H9 (cell line): ENCODE measurements at regions not wholly inside any gene's neighbourhood (a gene's known extent, or its start where the extent isn't known, plus 50 kb on each side); places are given as distances from the start of the nearest gene placed in this dataset.

Source experiments
- DNase-seq: peaks from one replicate; pipeline ENCODE4 v3.0.0-alpha.2; 2017
- H2AFZ ChIP-seq: one replicate; pipeline ENCODE4 v1.6.1; 2013; ENCODE audit warnings: mild to moderate bottlenecking, low read length, control low read depth, moderate library complexity
- H2AK5ac ChIP-seq: 2 replicates; pipeline ENCODE4 v1.6.1; 2013; ENCODE audit warnings: low read length, control low read depth, mixed read lengths; ENCODE audit not compliant: insufficient read length
- H2BK120ac ChIP-seq: one replicate; pipeline ENCODE4 v1.6.1; 2013; ENCODE audit warnings: low read depth, mild to moderate bottlenecking, low read length, control low read depth, inconsistent platforms; ENCODE audit not compliant: poor library complexity, severe bottlenecking
- H2BK12ac ChIP-seq: 2 replicates; pipeline ENCODE4 v1.6.1; 2013; ENCODE audit warnings: low read length, control low read depth, mixed read lengths, low read depth; ENCODE audit not compliant: insufficient read length
- H2BK15ac ChIP-seq: 2 replicates; pipeline ENCODE4 v1.6.1; 2013; ENCODE audit warnings: low read depth, low read length, control low read depth
- H2BK20ac ChIP-seq: one replicate; pipeline ENCODE4 v1.6.1; 2013; ENCODE audit warnings: low read depth, mild to moderate bottlenecking, low read length, control low read depth, inconsistent platforms; ENCODE audit not compliant: poor library complexity, severe bottlenecking
- H2BK5ac ChIP-seq: 2 replicates; pipeline ENCODE4 v1.6.1; 2013; ENCODE audit warnings: low read length, control low read depth, mixed read lengths; ENCODE audit not compliant: insufficient read length
- H3K14ac ChIP-seq: 2 replicates; pipeline ENCODE4 v1.6.1; 2013; ENCODE audit warnings: low read length, control low read depth; ENCODE audit not compliant: insufficient read depth
- H3K18ac ChIP-seq: 2 replicates; pipeline ENCODE4 v1.6.1; 2013; ENCODE audit warnings: low read depth, mild to moderate bottlenecking, mixed read lengths, low read length, control low read depth; ENCODE audit not compliant: insufficient read length
- H3K23ac ChIP-seq: 2 replicates; pipeline ENCODE4 v1.6.1; 2013; ENCODE audit warnings: low read length, control low read depth, mixed read lengths, low read depth; ENCODE audit not compliant: insufficient read length
- H3K23me2 ChIP-seq: 2 replicates; pipeline ENCODE4 v1.6.1; 2013; ENCODE audit warnings: low read depth, mild to moderate bottlenecking, mixed read lengths, low read length, control low read depth; ENCODE audit not compliant: insufficient read length, poor library complexity, severe bottlenecking
- H3K27ac ChIP-seq: 2 replicates; pipeline ENCODE4 v1.5.1; 2013; ENCODE audit warnings: low read length, control low read depth, mixed read lengths, low read depth; ENCODE audit not compliant: insufficient read length
- H3K27me3 ChIP-seq: 2 replicates; pipeline ENCODE4 v1.6.1; 2013; ENCODE audit warnings: low read length, control low read depth, inconsistent platforms; ENCODE audit not compliant: insufficient read depth
- H3K4ac ChIP-seq: 2 replicates; pipeline ENCODE4 v1.6.1; 2013; ENCODE audit warnings: low read depth, mild to moderate bottlenecking, control low read depth, inconsistent platforms, low read length, moderate library complexity
- H3K4me1 ChIP-seq: 2 replicates; pipeline ENCODE4 v1.6.1; 2013; ENCODE audit warnings: low read length, control low read depth, inconsistent platforms; ENCODE audit not compliant: insufficient read depth
- H3K4me2 ChIP-seq: 2 replicates; pipeline ENCODE4 v1.6.1; 2013; ENCODE audit warnings: low read length, control low read depth, mixed read lengths; ENCODE audit not compliant: insufficient read length, insufficient read depth
- H3K56ac ChIP-seq: 2 replicates; pipeline ENCODE4 v1.6.1; 2013; ENCODE audit warnings: low read depth, mild to moderate bottlenecking, mixed read lengths, low read length, control low read depth; ENCODE audit not compliant: insufficient read length
- H3K79me1 ChIP-seq: 2 replicates; pipeline ENCODE4 v1.6.1; 2013; ENCODE audit warnings: low read depth, mild to moderate bottlenecking, moderate library complexity, low read length, control low read depth, inconsistent platforms; ENCODE audit not compliant: insufficient read depth, poor library complexity, severe bottlenecking
- H3K79me2 ChIP-seq: 2 replicates; pipeline ENCODE4 v1.6.1; 2013; ENCODE audit warnings: low read length, control low read depth, inconsistent platforms; ENCODE audit not compliant: insufficient read depth
- H3K9ac ChIP-seq: 2 replicates; pipeline ENCODE4 v1.6.1; 2013; ENCODE audit warnings: low read length, control low read depth, mixed read lengths; ENCODE audit not compliant: insufficient read length; ENCODE audit errors: extremely low read depth
- H3K9me3 ChIP-seq: one replicate; pipeline ENCODE4 v1.6.1; 2013; ENCODE audit warnings: low read depth, low read length, inconsistent platforms; ENCODE audit not compliant: control insufficient read depth
- H3T11ph ChIP-seq: one replicate; pipeline ENCODE4 v1.6.1; 2013; ENCODE audit warnings: mild to moderate bottlenecking, low read length, control low read depth, inconsistent platforms
- H4K20me1 ChIP-seq: one replicate; pipeline ENCODE4 v1.6.1; 2013; ENCODE audit not compliant: control insufficient read depth, insufficient read length, insufficient read depth
- H4K5ac ChIP-seq: 2 replicates; pipeline ENCODE4 v1.6.1; 2013; ENCODE audit warnings: low read depth, mild to moderate bottlenecking, mixed read lengths, low read length, control low read depth; ENCODE audit not compliant: insufficient read length
- H4K8ac ChIP-seq: replicated peaks from 2 replicates; pipeline ENCODE4 v1.6.1; 2013; ENCODE audit warnings: low read length, control low read depth, mixed read lengths, low read depth; ENCODE audit not compliant: insufficient read length
- H4K91ac ChIP-seq: 2 replicates; pipeline ENCODE4 v1.6.1; 2013; ENCODE audit warnings: low read depth, mild to moderate bottlenecking, moderate library complexity, mixed read lengths, low read length, control low read depth; ENCODE audit not compliant: insufficient read length
- H3K27ac Mint-ChIP-seq, 3 experiments: 2 replicates in 2 of 3; 3 replicates in 1 of 3; pipeline ENCODE4 v1.8.0; 2020 to 2021; ENCODE audit warnings: mixed read lengths in 3 of 3, mild to moderate bottlenecking in 1 of 3, moderate library complexity in 1 of 3
- H3K27me3 Mint-ChIP-seq: 2 replicates; pipeline ENCODE4 v1.8.0; 2021; ENCODE audit warnings: low read depth, mild to moderate bottlenecking, moderate library complexity, mixed read lengths
- H3K36me3 Mint-ChIP-seq, 3 experiments: 2 replicates in 2 of 3; 3 replicates in 1 of 3; pipeline ENCODE4 v1.8.0; 2020 to 2021; ENCODE audit warnings: low read depth in 3 of 3, mixed read lengths in 3 of 3; ENCODE audit not compliant: insufficient read depth in 1 of 3
- H3K4me1 Mint-ChIP-seq, 2 experiments: 2 replicates each; pipeline ENCODE4 v1.8.0; 2020; ENCODE audit warnings: mixed read lengths in 2 of 2
- H3K4me3 Mint-ChIP-seq, 2 experiments: 2 replicates in 1 of 2; 3 replicates in 1 of 2; pipeline ENCODE4 v1.8.0; 2020 to 2021; ENCODE audit warnings: mild to moderate bottlenecking in 2 of 2, mixed read lengths in 2 of 2, moderate library complexity in 1 of 2
- H3K9me3 Mint-ChIP-seq, 2 experiments: 2 replicates in 1 of 2; 3 replicates in 1 of 2; pipeline ENCODE4 v1.8.0; 2020; ENCODE audit warnings: mild to moderate bottlenecking in 2 of 2, mixed read lengths in 2 of 2, moderate library complexity in 1 of 2
- WGBS: extraction: QIAGEN DNeasy Blood & Tissue Kit; methylation state at CpG from one replicate; pipeline ENCODE4 v1.1.7; 2013; ENCODE audit warnings: missing lambda C conversion rate, low lambda C conversion rate, mixed read lengths; ENCODE audit not compliant: insufficient read length; ENCODE audit errors: extremely low coverage; 5-methylcytosine and 5-hydroxymethylcytosine counted together
- TF ChIP-seq, protein P1 (sequence below): fragments of 200-600 bp; sonication (generic); conservative IDR thresholded peaks from 3 replicates; pipeline ENCODE4 v1.8.0; 2021; ENCODE audit warnings: antibody characterized with exemption, mild to moderate bottlenecking

DNA sequence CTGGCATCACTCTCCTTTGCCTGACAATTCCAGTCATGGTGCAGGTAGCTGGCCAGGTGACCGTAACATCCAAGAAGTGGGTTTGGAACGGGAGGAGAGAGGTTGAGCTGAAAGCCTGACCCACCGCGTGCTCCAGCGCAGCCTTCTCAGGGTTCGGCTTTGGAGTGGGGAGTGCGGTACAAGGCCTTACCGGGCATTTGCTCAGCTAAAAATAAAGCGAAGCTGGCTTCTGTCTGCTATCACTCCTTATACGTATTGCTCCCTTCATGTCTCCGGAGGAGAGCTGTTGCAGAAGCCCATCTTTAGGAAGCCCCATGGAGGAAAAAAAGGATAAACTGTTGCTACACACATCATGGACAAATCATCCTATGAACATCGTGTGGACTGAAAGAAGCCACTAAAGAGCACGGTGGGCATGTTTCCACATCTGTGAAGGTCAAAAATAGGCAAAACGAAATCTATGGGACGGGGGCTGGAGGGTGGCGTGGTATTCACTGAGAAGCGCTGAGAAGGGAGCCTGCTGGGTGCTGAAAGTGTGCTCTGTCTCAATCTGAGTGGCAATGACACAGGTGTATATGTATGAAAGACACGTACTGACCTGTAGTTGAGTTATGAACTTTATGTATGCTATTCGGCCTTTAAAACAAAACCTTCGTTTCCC lies 57.2 kb upstream of the TAB2 start:
- H3K79me1 ChIP-seq = no peaks in the 10 kb centered on the region
- no peaks in the 10 kb centered on the region for H3K9me3 ChIP-seq
- H3K23ac ChIP-seq = no peak overlapping the region
- no peak overlapping the region for H3K14ac ChIP-seq
- H3K56ac ChIP-seq = no peak overlapping the region
- H4K91ac ChIP-seq = no peak overlapping the region
- H2BK15ac ChIP-seq = no peak overlapping the region
- no peak overlapping the region for H3T11ph ChIP-seq
- H3K4me1 ChIP-seq = no peaks in the 10 kb centered on the region
- no peak overlapping the region for H2BK120ac ChIP-seq
- no peak overlapping the region for H2BK12ac ChIP-seq
- no peaks in the 10 kb centered on the region for H3K23me2 ChIP-seq
- H4K5ac ChIP-seq = no peak overlapping the region
- H3K18ac ChIP-seq = no peak overlapping the region
- H4K20me1 ChIP-seq = no peaks in the 10 kb centered on the region
- H3K4me3 Mint-ChIP-seq = no peak overlapping the region
- no peak overlapping the region for H3K27ac ChIP-seq
- H2AFZ ChIP-seq = no peak overlapping the region
- H3K4me2 ChIP-seq = no peak overlapping the region
- DNase-seq = no peak
- H3K79me2 ChIP-seq = no peaks in the 10 kb centered on the region
- H3K27ac Mint-ChIP-seq = no peak overlapping the region
- H2BK20ac ChIP-seq = no peak overlapping the region
- TF ChIP-seq, protein P1, sequence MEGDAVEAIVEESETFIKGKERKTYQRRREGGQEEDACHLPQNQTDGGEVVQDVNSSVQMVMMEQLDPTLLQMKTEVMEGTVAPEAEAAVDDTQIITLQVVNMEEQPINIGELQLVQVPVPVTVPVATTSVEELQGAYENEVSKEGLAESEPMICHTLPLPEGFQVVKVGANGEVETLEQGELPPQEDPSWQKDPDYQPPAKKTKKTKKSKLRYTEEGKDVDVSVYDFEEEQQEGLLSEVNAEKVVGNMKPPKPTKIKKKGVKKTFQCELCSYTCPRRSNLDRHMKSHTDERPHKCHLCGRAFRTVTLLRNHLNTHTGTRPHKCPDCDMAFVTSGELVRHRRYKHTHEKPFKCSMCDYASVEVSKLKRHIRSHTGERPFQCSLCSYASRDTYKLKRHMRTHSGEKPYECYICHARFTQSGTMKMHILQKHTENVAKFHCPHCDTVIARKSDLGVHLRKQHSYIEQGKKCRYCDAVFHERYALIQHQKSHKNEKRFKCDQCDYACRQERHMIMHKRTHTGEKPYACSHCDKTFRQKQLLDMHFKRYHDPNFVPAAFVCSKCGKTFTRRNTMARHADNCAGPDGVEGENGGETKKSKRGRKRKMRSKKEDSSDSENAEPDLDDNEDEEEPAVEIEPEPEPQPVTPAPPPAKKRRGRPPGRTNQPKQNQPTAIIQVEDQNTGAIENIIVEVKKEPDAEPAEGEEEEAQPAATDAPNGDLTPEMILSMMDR = no peak
- no peak overlapping the region for H3K9ac ChIP-seq
- no peak overlapping the region for H3K4ac ChIP-seq
- no peaks in the 10 kb centered on the region for H3K36me3 Mint-ChIP-seq
- no peak overlapping the region for H2AK5ac ChIP-seq
- no CpG with 5 or more reads among the region's 20 CpGs for WGBS
- H3K9me3 Mint-ChIP-seq = no peaks in the 10 kb centered on the region
- no peak overlapping the region for H4K8ac ChIP-seq
- H3K27me3 Mint-ChIP-seq = no peaks in the 10 kb centered on the region
- H2BK5ac ChIP-seq = no peak overlapping the region
- no peaks in the 10 kb centered on the region for H3K27me3 ChIP-seq
- peaks cover 0 to 4% of the 10 kb centered on the region in 2 experiments; a peak in 2 of 4 replicates for H3K4me1 Mint-ChIP-seq
